ENCODE measurements at regions not wholly inside any gene's neighbourhood (a gene's known extent, or its start where the extent isn't known, plus 50 kb on each side); places are given as distances from the start of the nearest gene placed in this dataset.
"Not testable (repeated sequence)": the region's sequence is repeated elsewhere in the genome, so short reads cannot be mapped to it uniquely, and the experiment has no call there.

DNA sequence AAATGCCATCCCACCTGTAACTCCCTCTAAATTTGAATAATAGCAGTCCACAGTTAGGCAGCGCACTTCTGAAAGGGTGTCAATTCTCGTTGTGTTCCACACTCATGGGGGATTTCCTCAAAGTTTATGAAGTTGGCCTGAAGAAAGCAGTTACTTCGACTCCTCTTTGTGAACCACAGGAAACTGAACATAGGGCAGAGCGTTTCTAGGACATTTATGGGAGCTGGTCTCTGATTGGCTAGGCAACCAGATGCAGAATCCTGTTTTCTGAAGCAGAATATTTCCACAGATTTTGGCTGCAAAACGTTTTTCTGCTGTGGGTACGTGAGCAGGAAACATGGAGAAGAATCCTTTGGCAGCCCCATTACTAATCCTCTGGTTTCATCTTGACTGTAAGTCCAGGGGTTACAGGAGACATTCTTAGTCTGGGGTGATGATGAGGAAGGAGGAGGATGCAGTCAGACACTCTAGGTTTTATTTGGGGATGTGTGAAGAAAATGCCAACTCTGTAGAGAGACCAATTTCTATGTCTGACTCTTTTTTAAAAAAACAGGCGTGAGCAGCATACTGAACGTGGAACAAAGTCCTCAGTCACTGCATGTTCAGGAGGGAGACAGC, 431.5 kb upstream of the OR4E1 start:
- H3K27me3 ChIP-seq (ENCODE audit: control insufficient read depth, insufficient read depth, low read length), result peaks cover 3% of the 10 kb centered on the region
- ChIA-PET POLR2A (no interaction called here), CTCF (interaction anchor here (0.7 to 1.0 kb wide), 2 partner anchors 8 to 63 kb away, joined by 3 read pairs; no protein-coding TSS in a partner anchor)
- H3K4me3 ChIP-seq (ENCODE audit: low read depth, low read length), result no peak overlapping the region
- no peaks in the 10 kb centered on the region for H3K9me3 ChIP-seq (ENCODE audit: control insufficient read depth, insufficient read depth, low read length)
- DNase-seq (ENCODE audit: low read depth, low spot score), result no peak
- TF ChIP-seq, protein P1, sequence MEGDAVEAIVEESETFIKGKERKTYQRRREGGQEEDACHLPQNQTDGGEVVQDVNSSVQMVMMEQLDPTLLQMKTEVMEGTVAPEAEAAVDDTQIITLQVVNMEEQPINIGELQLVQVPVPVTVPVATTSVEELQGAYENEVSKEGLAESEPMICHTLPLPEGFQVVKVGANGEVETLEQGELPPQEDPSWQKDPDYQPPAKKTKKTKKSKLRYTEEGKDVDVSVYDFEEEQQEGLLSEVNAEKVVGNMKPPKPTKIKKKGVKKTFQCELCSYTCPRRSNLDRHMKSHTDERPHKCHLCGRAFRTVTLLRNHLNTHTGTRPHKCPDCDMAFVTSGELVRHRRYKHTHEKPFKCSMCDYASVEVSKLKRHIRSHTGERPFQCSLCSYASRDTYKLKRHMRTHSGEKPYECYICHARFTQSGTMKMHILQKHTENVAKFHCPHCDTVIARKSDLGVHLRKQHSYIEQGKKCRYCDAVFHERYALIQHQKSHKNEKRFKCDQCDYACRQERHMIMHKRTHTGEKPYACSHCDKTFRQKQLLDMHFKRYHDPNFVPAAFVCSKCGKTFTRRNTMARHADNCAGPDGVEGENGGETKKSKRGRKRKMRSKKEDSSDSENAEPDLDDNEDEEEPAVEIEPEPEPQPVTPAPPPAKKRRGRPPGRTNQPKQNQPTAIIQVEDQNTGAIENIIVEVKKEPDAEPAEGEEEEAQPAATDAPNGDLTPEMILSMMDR (IDR thresholded peaks at IDR 0.05; ENCODE audit: low read depth, low read length), result no peak
- H3K27ac ChIP-seq (ENCODE audit: low read depth, low read length), result no peak overlapping the region

DNA sequence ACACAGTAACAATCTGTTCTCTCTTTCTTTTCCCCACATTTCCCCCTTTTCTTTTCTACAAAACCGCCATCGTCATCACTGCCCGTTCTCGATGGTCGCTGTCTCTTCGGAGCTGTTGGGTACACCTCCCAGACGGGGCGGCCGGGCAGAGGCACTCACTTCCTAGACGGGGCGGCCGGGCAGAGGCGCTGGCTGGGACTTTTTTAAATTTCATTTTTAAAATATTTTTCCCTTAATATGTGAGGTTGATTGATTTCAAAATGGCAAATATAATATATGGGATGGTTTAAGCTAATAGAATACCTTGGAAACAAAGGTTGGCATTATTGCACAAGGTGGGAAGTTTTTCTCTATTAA, 427.1 kb upstream of the OR4E1 start:
- H3K9me3 ChIP-seq (ENCODE audit: control insufficient read depth, insufficient read depth, low read length); H3K27ac ChIP-seq (ENCODE audit: low read depth, low read length); H3K27me3 ChIP-seq (ENCODE audit: control insufficient read depth, insufficient read depth, low read length); DNase-seq (ENCODE audit: low read depth, low spot score); POLR2A ChIA-PET; H3K4me3 ChIP-seq (ENCODE audit: low read depth, low read length): not testable (repeated sequence)
- CTCF ChIA-PET, result interaction anchor here (0.7 to 3.1 kb wide), 5 partner anchors 9 to 122 kb away, joined by 3 to 18 read pairs (median 3); no protein-coding TSS in a partner anchor

DNA sequence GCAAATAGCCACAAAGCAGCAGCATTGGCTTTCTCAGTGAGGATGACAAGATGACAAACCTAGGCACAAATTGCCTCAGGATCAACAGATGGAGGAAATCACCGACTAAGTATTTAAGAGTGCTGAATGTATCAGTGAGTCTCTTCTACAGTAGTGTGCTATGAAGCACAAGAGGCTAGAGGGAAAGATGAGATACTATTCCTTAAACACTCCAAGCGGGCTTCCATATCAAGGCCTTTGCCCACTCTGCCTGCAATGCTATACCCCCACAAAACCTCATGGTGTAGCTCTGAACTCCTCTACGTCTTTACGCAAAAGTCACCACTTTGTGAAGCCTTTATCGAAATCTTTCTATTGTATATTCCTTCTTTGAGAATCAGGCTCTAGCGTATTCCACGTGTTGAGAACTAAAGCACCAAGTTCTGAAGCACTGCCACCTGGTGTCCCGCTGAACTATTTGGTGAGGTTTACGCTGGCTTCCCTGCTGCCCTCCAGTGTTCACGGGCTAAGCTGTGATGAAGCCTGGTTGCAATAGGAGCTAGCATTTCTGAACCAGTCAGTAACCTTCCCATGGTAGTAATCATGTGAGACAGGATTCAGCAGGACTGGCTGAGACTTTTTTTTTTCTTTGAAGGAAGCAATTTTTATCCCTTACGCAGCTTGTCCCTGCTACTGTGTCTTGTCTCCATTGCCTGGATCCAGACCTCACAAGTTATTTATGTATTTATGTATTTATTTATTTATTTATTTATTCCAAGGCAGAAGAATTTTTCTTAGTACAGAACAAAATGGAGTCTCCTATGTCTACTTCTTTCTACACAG, 426.5 kb upstream of the OR4E1 start:
- H3K9me3 ChIP-seq (ENCODE audit: control insufficient read depth, insufficient read depth, low read length), result no peaks in the 10 kb centered on the region
- TF ChIP-seq, protein P1 (IDR thresholded peaks at IDR 0.05; ENCODE audit: low read depth, low read length), result peak; percentile 49
- ChIA-PET CTCF (interaction anchor here (0.7 to 1.2 kb wide), 3 partner anchors 10 to 122 kb away, joined by 3 to 6 read pairs (median 3); no protein-coding TSS in a partner anchor), POLR2A (no interaction called here)
- H3K27ac ChIP-seq (ENCODE audit: low read depth, low read length), result no peak overlapping the region
- peaks cover 3% of the 10 kb centered on the region for H3K27me3 ChIP-seq (ENCODE audit: control insufficient read depth, insufficient read depth, low read length)
- peak; percentile 8 for DNase-seq (ENCODE audit: low read depth, low spot score)
- H3K4me3 ChIP-seq (ENCODE audit: low read depth, low read length), result no peak overlapping the region

DNA sequence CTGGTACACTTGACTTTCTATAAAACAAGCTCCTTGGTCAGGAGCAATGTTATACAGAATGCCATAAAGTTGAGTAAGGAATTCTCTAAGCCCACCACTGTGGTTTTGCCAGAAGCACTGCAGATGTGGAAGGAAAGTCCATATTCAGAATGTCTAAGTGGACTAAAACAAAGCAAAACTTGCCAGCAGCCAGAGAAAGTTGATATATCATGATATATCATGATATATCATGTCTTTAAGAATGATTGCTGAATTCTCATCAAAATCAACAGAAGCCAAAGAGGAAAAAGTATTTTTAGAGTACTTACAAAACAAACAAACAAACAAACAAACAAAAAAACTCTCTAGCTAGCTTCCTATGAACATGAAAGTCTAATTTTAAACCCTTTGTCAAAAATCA, 424.8 kb upstream of the OR4E1 start:
- POLR2A ChIA-PET, result no interaction called here
- Histone ChIP-seq H3K9me3 (ENCODE audit: control insufficient read depth, insufficient read depth, low read length) (no peaks in the 10 kb centered on the region), H3K27me3 (ENCODE audit: control insufficient read depth, insufficient read depth, low read length) (peaks cover under 1% of the 10 kb centered on the region), H3K27ac (ENCODE audit: low read depth, low read length) (no peak overlapping the region), H3K4me3 (ENCODE audit: low read depth, low read length) (no peak overlapping the region)
- TF ChIP-seq, protein P1 (IDR thresholded peaks at IDR 0.05; ENCODE audit: low read depth, low read length), result no peak
- CTCF ChIA-PET, result interaction anchor here (0.8 to 1.4 kb wide), 5 partner anchors 12 to 121 kb away, joined by 3 to 6 read pairs (median 5); no protein-coding TSS in a partner anchor
- no peak for DNase-seq (ENCODE audit: low read depth, low spot score)

DNA sequence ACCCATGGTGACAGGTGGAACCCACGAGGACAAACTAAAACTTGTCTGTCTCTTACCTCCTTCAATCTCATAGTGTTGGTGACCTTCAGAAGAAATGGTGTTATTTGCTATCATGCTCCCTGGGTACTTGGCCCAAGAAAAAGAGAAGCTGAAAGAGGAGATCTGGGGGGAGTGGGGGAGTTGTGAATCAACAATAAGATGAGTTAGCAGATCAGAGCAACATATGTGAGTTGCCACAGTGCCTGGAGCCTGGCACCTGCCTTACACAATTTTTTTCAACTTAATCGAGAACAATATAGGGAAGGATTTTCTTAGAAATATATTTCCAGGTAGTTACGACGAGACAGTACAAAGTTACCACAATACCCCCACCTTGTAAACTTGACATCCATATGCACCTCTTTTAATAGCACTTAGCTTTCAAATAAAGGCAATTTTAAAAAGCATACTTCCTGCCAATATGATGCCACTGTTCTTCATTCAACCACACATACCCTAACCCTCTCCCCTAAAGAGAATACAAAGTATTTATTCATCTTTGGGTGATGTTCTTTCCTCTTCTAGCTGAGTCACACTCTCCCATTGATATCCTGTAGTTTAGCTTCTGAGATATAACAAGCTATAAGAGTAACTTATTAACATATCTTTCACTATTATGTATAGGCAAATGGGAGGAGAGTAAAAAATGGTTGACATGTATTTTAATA, 424.1 kb upstream of the OR4E1 start:
- TF ChIP-seq, protein P1 (IDR thresholded peaks at IDR 0.05; ENCODE audit: low read depth, low read length), result no peak
- Histone ChIP-seq H3K4me3 (ENCODE audit: low read depth, low read length) (no peak overlapping the region), H3K27ac (ENCODE audit: low read depth, low read length) (no peak overlapping the region), H3K9me3 (ENCODE audit: control insufficient read depth, insufficient read depth, low read length) (no peaks in the 10 kb centered on the region), H3K27me3 (ENCODE audit: control insufficient read depth, insufficient read depth, low read length) (no peaks in the 10 kb centered on the region)
- CTCF ChIA-PET, result interaction anchor here (0.8 to 1.4 kb wide), 5 partner anchors 11 to 120 kb away, joined by 3 to 6 read pairs (median 5); no protein-coding TSS in a partner anchor
- DNase-seq (ENCODE audit: low read depth, low spot score), result no peak
- POLR2A ChIA-PET, result no interaction called here
